ENCODE measurements at regions not wholly inside any gene's neighbourhood (a gene's known extent, or its start where the extent isn't known, plus 50 kb on each side); places are given as distances from the start of the nearest gene placed in this dataset.

- ATAC-seq (peak in 3 of 4 donors; percentile 45 to 56 (median 50)), DNase-seq (no peak), FAIRE-seq (no peak)
- Histone ChIP-seq H3K27me3 (no peaks in the 10 kb centered on the region), H3K4me3 (no peak overlapping the region), H3K9me3 (no peaks in the 10 kb centered on the region), H3K36me3 (no peaks in the 10 kb centered on the region), H3K4me1 (peaks cover 0 to 14% (median 0%) of the 10 kb centered on the region in 3 donors), H3K27ac (no peak overlapping the region)
- TF ChIP-seq CTCF (IDR thresholded peaks at IDR 0.05), result no peak
- WGBS, 2 donors, result 16 to 22% methylated on average over 1 of the region's 1 CpG
- intact Hi-C loops (cut with DNase I), result no loop called here
Measured at GRCh38 chr13:50448535-50448998, 394.9 kb downstream of the DLEU7 start.

- Histone ChIP-seq H3K4me3 (no peak overlapping the region), H3K4me1 (peaks cover 0 to 14% (median 0%) of the 10 kb centered on the region in 3 donors), H3K36me3 (no peaks in the 10 kb centered on the region), H3K27ac (no peak overlapping the region), H3K9me3 (no peaks in the 10 kb centered on the region), H3K27me3 (no peaks in the 10 kb centered on the region)
- ATAC-seq (no peak), FAIRE-seq (no peak), DNase-seq (no peak)
- WGBS, 2 donors, result 94 to 98% methylated on average over 2 of the region's 2 CpGs
- intact Hi-C loops (cut with DNase I), result no loop called here
- TF ChIP-seq CTCF (IDR thresholded peaks at IDR 0.05), result no peak
Measured at GRCh38 chr13:50449465-50449864, 394.0 kb downstream of the DLEU7 start.

GRCh38 chr13:50450279-50450678 is 393.2 kb downstream of the DLEU7 start:
- Histone ChIP-seq H3K36me3 (no peaks in the 10 kb centered on the region), H3K9me3 (no peaks in the 10 kb centered on the region), H3K27me3 (no peaks in the 10 kb centered on the region), H3K4me1 (peaks cover 0 to 14% (median 0%) of the 10 kb centered on the region in 3 donors), H3K4me3 (no peak overlapping the region), H3K27ac (no peak overlapping the region)
- intact Hi-C loops (cut with DNase I), result no loop called here
- no peak for TF ChIP-seq CTCF (IDR thresholded peaks at IDR 0.05)
- no peak for FAIRE-seq
- DNase-seq, result no peak
- 60 to 84% methylated on average over 2 of the region's 2 CpGs for WGBS, 2 donors
- peak in 1 of 4 donors; percentile 17 for ATAC-seq

GRCh38 chr13:50451609-50452008 is 391.9 kb downstream of the DLEU7 start:
- no peak for TF ChIP-seq CTCF (IDR thresholded peaks at IDR 0.05)

GRCh38 chr13:50452028-50452427 is 391.5 kb downstream of the DLEU7 start:
- H3K27me3 ChIP-seq, result no peaks in the 10 kb centered on the region
- H3K4me1 ChIP-seq, result peaks cover 0 to 14% (median 0%) of the 10 kb centered on the region in 3 donors
- no peak for FAIRE-seq
- H3K27ac ChIP-seq, result no peak overlapping the region
- WGBS, 2 donors, result 68 to 74% methylated on average over 1 of the region's 1 CpG
- H3K36me3 ChIP-seq, result no peaks in the 10 kb centered on the region
- ATAC-seq, result no peak
- H3K4me3 ChIP-seq, result no peak overlapping the region
- TF ChIP-seq CTCF (IDR thresholded peaks at IDR 0.05), result no peak
- intact Hi-C loops (cut with DNase I), result no loop called here
- H3K9me3 ChIP-seq, result no peaks in the 10 kb centered on the region
- no peak for DNase-seq

More at GRCh38 chr13:50451609-50452008, 391.9 kb downstream of the DLEU7 start:
- intact Hi-C loops (cut with DNase I), result no loop called here
- Histone ChIP-seq H3K36me3 (no peaks in the 10 kb centered on the region), H3K27ac (no peak overlapping the region), H3K9me3 (no peaks in the 10 kb centered on the region), H3K27me3 (no peaks in the 10 kb centered on the region), H3K4me3 (no peak overlapping the region), H3K4me1 (peaks cover 0 to 14% (median 0%) of the 10 kb centered on the region in 3 donors)
- no peak for ATAC-seq
- FAIRE-seq, result no peak
- no peak for DNase-seq
- 73 to 76% methylated on average over 3 of the region's 3 CpGs for WGBS, 2 donors

Data from pancreas (tissue), 10 donors.